ENCODE measurements at regions not wholly inside any gene's neighbourhood (a gene's known extent, or its start where the extent isn't known, plus 50 kb on each side); places are given as distances from the start of the nearest gene placed in this dataset.

DNA sequence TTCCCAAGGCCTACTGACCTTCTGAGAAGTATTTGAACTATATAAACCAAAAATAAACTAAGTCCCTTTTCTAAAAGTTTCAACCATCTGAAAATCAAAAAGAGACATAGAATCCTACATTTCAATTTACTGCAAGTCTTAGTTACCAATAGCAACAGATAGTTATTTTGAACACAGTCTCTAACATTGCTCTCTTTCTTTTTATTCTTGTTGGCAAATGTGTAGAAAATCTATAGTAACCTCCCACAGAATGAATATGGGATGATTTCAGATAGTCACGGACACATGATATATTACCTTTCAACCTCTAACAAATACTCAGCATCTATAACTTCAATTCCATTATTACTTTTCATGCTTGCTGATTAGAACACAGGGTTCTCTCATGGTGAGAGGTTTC, 68.9 kb upstream of the RAB3GAP2 start:
- Histone ChIP-seq H3K4me1 (ENCODE audit: control insufficient read depth in 1 of 2, insufficient read depth in 2 of 2, low read depth in 1 of 2, low read length in 1 of 2) (peaks cover 0 to 5% of the 10 kb centered on the region in 2 experiments; a peak in 1 of 4 replicates), H2AFZ (ENCODE audit: low read depth) (no peak overlapping the region), H3K27ac (ENCODE audit: low read depth in 2 of 2, low read length in 1 of 2) (no peak overlapping the region), H3K9me3 (no peaks in the 10 kb centered on the region), H3K79me2 (ENCODE audit: insufficient read depth) (no peaks in the 10 kb centered on the region), H3K9ac (no peak overlapping the region), H4K20me1 (ENCODE audit: insufficient read depth) (no peaks in the 10 kb centered on the region), H3F3A (replicated peaks; ENCODE audit: insufficient read depth) (no peaks in the 10 kb centered on the region), H3K9me2 (no peaks in the 10 kb centered on the region), H3K27me3 (ENCODE audit: insufficient read depth) (no peaks in the 10 kb centered on the region), H3K4me2 (no peak overlapping the region), H3K4me3 (ENCODE audit: low read depth in 2 of 2, low read length in 1 of 2) (no peak overlapping the region), H3K36me3 (replicated peaks in 1 of 2; ENCODE audit: control insufficient read depth in 1 of 2, insufficient read depth in 2 of 2, low read length in 1 of 2) (no peaks in the 10 kb centered on the region)
- POLR2A ChIA-PET = no interaction called here
- WGBS (ENCODE audit: low lambda C conversion rate) = 85% methylated on average over 1 of the region's 1 CpG
- CTCF ChIA-PET = interaction anchor here (0.6 kb wide), 1 partner anchor 1697 kb away, joined by 3 read pairs; no protein-coding TSS in a partner anchor
- DNase-seq = no peak
- TF ChIP-seq, protein P1, sequence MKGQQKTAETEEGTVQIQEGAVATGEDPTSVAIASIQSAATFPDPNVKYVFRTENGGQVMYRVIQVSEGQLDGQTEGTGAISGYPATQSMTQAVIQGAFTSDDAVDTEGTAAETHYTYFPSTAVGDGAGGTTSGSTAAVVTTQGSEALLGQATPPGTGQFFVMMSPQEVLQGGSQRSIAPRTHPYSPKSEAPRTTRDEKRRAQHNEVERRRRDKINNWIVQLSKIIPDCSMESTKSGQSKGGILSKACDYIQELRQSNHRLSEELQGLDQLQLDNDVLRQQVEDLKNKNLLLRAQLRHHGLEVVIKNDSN (IDR thresholded peaks at IDR 0.05; ENCODE audit: borderline replicate concordance, low read depth) = no peak
- TF ChIP-seq SIN3A (IDR thresholded peaks at IDR 0.05; ENCODE audit: borderline replicate concordance, low read depth, low read length) = no peak
- TF ChIP-seq, protein P2, sequence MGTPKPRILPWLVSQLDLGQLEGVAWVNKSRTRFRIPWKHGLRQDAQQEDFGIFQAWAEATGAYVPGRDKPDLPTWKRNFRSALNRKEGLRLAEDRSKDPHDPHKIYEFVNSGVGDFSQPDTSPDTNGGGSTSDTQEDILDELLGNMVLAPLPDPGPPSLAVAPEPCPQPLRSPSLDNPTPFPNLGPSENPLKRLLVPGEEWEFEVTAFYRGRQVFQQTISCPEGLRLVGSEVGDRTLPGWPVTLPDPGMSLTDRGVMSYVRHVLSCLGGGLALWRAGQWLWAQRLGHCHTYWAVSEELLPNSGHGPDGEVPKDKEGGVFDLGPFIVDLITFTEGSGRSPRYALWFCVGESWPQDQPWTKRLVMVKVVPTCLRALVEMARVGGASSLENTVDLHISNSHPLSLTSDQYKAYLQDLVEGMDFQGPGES (IDR thresholded peaks at IDR 0.05; ENCODE audit: low read depth, low read length) = no peak
- no peak for TF ChIP-seq RAD21 (IDR thresholded peaks at IDR 0.05; ENCODE audit: low read length)
- no peak for TF ChIP-seq FOXJ3 (CRISPR knock-in tag; IDR thresholded peaks at IDR 0.05)
- no peak for TF ChIP-seq TCF12 (IDR thresholded peaks at IDR 0.05)
- no peak for TF ChIP-seq ELF1 (IDR thresholded peaks at IDR 0.05)
- TF ChIP-seq NRF1 (IDR thresholded peaks at IDR 0.05; ENCODE audit: low read depth, low read length) = no peak
- TF ChIP-seq, protein P3, sequence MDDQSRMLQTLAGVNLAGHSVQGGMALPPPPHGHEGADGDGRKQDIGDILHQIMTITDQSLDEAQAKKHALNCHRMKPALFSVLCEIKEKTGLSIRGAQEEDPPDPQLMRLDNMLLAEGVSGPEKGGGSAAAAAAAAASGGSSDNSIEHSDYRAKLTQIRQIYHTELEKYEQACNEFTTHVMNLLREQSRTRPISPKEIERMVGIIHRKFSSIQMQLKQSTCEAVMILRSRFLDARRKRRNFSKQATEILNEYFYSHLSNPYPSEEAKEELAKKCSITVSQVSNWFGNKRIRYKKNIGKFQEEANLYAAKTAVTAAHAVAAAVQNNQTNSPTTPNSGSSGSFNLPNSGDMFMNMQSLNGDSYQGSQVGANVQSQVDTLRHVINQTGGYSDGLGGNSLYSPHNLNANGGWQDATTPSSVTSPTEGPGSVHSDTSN (IDR thresholded peaks at IDR 0.05) = no peak
- no peak for TF ChIP-seq NFIC (IDR thresholded peaks at IDR 0.05; ENCODE audit: borderline replicate concordance)
- TF ChIP-seq RXRA (IDR thresholded peaks at IDR 0.05; ENCODE audit: borderline replicate concordance, low read depth) = no peak
- TF ChIP-seq TEAD4 (IDR thresholded peaks at IDR 0.05; ENCODE audit: borderline replicate concordance, insufficient read depth) = no peak
- TF ChIP-seq, protein P4, sequence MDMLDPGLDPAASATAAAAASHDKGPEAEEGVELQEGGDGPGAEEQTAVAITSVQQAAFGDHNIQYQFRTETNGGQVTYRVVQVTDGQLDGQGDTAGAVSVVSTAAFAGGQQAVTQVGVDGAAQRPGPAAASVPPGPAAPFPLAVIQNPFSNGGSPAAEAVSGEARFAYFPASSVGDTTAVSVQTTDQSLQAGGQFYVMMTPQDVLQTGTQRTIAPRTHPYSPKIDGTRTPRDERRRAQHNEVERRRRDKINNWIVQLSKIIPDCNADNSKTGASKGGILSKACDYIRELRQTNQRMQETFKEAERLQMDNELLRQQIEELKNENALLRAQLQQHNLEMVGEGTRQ (IDR thresholded peaks at IDR 0.05; ENCODE audit: borderline replicate concordance, low read depth, low read length) = no peak
- TF ChIP-seq TAF1 (IDR thresholded peaks at IDR 0.05; ENCODE audit: borderline replicate concordance, low read depth, low read length) = no peak
- no peak for TF ChIP-seq FOSL2 (IDR thresholded peaks at IDR 0.05; ENCODE audit: borderline replicate concordance, low read depth)
- no peak for TF ChIP-seq FOXM1 (IDR thresholded peaks at IDR 0.05; ENCODE audit: low read depth)
- TF ChIP-seq MXI1 (IDR thresholded peaks at IDR 0.05; ENCODE audit: low read depth, low read length) = no peak
- no peak for TF ChIP-seq EZH2phosphoT487 (IDR thresholded peaks at IDR 0.05; ENCODE audit: borderline replicate concordance, low read depth)
